GM18907 (cell line): ENCODE measurements at regions not wholly inside any gene's neighbourhood (a gene's known extent, or its start where the extent isn't known, plus 50 kb on each side); places are given as distances from the start of the nearest gene placed in this dataset.
"Not testable (repeated sequence)": the region's sequence is repeated elsewhere in the genome, so short reads cannot be mapped to it uniquely, and the experiment has no call there.

Experiments
- ATAC-seq: cut with Tn5 transposase; IDR thresholded peaks from one replicate; pipeline ENCODE4 v1.9.1; 2021; ENCODE audit warnings: mild to moderate bottlenecking, moderate library complexity; ENCODE audit not compliant: unreplicated experiment

- no peak for ATAC-seq
Observed at GRCh38 chr9:16267281-16268066, 603.0 kb downstream of the BNC2 start.

GRCh38 chr9:16268067-16268881 lies 602.2 kb downstream of the BNC2 start:
- no peak for ATAC-seq

GRCh38 chr9:16271967-16272366 lies 598.5 kb downstream of the BNC2 start:
- no peak for ATAC-seq

- no peak for ATAC-seq
Observed at GRCh38 chr9:16272776-16273175, 597.7 kb downstream of the BNC2 start.

- no peak for ATAC-seq
Observed at GRCh38 chr9:16275795-16276624, 594.5 kb downstream of the BNC2 start.

- no peak for ATAC-seq
Observed at GRCh38 chr9:16276866-16277265, 593.6 kb downstream of the BNC2 start.

- no peak for ATAC-seq
Observed at GRCh38 chr9:16277471-16277960, 593.0 kb downstream of the BNC2 start.

- ATAC-seq, result no peak
Observed at GRCh38 chr9:16278326-16278999, 592.0 kb downstream of the BNC2 start.

GRCh38 chr9:16281707-16282106 lies 588.8 kb downstream of the BNC2 start:
- no peak for ATAC-seq

- no peak for ATAC-seq
Observed at GRCh38 chr9:16282216-16282615, 588.3 kb downstream of the BNC2 start.

GRCh38 chr9:16282718-16283117 lies 587.8 kb downstream of the BNC2 start:
- ATAC-seq, result no peak

GRCh38 chr9:16286160-16286559 lies 584.3 kb downstream of the BNC2 start:
- ATAC-seq, result no peak

GRCh38 chr9:16289639-16290038 lies 580.8 kb downstream of the BNC2 start:
- peak; percentile 59 for ATAC-seq

- ATAC-seq, result no peak
Observed at GRCh38 chr9:16290169-16290568, 580.3 kb downstream of the BNC2 start.

- no peak for ATAC-seq
Observed at GRCh38 chr9:16291921-16292320, 578.5 kb downstream of the BNC2 start.

- no peak for ATAC-seq
Observed at GRCh38 chr9:16293610-16294009, 576.9 kb downstream of the BNC2 start.

GRCh38 chr9:16294133-16294770 lies 576.2 kb downstream of the BNC2 start:
- ATAC-seq, result no peak

- ATAC-seq, result not testable (repeated sequence)
Observed at GRCh38 chr9:16294940-16295339, 575.5 kb downstream of the BNC2 start.

GRCh38 chr9:16299368-16299767 lies 571.1 kb downstream of the BNC2 start:
- ATAC-seq, result not testable (repeated sequence)

GRCh38 chr9:16303506-16303905 lies 567.0 kb downstream of the BNC2 start:
- ATAC-seq, result no peak
